ENCODE measurements at regions not wholly inside any gene's neighbourhood (a gene's known extent, or its start where the extent isn't known, plus 50 kb on each side); places are given as distances from the start of the nearest gene placed in this dataset.

- no peak for DNase-seq
Measured at GRCh38 chr10:124224331-124225028, 131.1 kb upstream of the CHST15 start.

- no peak for DNase-seq
Measured at GRCh38 chr10:124223711-124224085, 130.3 kb upstream of the CHST15 start.

- DNase-seq = no peak
Measured at GRCh38 chr10:124222988-124223710, 129.8 kb upstream of the CHST15 start.

- DNase-seq = no peak
Measured at GRCh38 chr10:124222318-124222987, 129.1 kb upstream of the CHST15 start.

- DNase-seq = no peak
Measured at GRCh38 chr10:124221356-124222317, 128.2 kb upstream of the CHST15 start.

GRCh38 chr10:124220971-124221355 lies 127.6 kb upstream of the CHST15 start:
- DNase-seq = no peak

GRCh38 chr10:124220547-124220946 lies 127.1 kb upstream of the CHST15 start:
- no peak for DNase-seq

- no peak for DNase-seq
Measured at GRCh38 chr10:124219655-124220054, 126.3 kb upstream of the CHST15 start.

GRCh38 chr10:124219062-124219461 lies 125.7 kb upstream of the CHST15 start:
- DNase-seq = no peak

- no peak for DNase-seq
Measured at GRCh38 chr10:124217906-124218804, 124.8 kb upstream of the CHST15 start.

- no peak for DNase-seq
Measured at GRCh38 chr10:124217031-124217430, 123.6 kb upstream of the CHST15 start.

- no peak for DNase-seq
Measured at GRCh38 chr10:124214610-124215375, 121.4 kb upstream of the CHST15 start.

GRCh38 chr10:124213899-124214510 lies 120.6 kb upstream of the CHST15 start:
- no peak for DNase-seq

GRCh38 chr10:124213471-124213870 lies 120.1 kb upstream of the CHST15 start:
- DNase-seq = no peak

- no peak for DNase-seq
Measured at GRCh38 chr10:124212702-124213101, 119.3 kb upstream of the CHST15 start.

- no peak for DNase-seq
Measured at GRCh38 chr10:124211921-124212320, 118.5 kb upstream of the CHST15 start.

- no peak for DNase-seq
Measured at GRCh38 chr10:124210263-124210662, 116.9 kb upstream of the CHST15 start.

- DNase-seq = no peak
Measured at GRCh38 chr10:124207391-124207790, 114.0 kb upstream of the CHST15 start.

- no peak for DNase-seq
Measured at GRCh38 chr10:124206616-124207015, 113.2 kb upstream of the CHST15 start.

- DNase-seq = no peak
Measured at GRCh38 chr10:124205432-124205831, 112.0 kb upstream of the CHST15 start.

- DNase-seq = no peak
Measured at GRCh38 chr10:124204726-124205125, 111.3 kb upstream of the CHST15 start.
